Vagina (tissue), 2 donors: ENCODE measurements at regions not wholly inside any gene's neighbourhood (a gene's known extent, or its start where the extent isn't known, plus 50 kb on each side); places are given as distances from the start of the nearest gene placed in this dataset.

ENCODE experiments used
- POLR2A ChIP-seq, 2 donors: fragments of 450-650 bp; IDR thresholded peaks; one replicate each; pipeline ENCODE4 v1.6.1; 2017; ENCODE audit warnings: antibody characterized with exemption in 2 of 2, mild to moderate bottlenecking in 2 of 2, moderate library complexity in 2 of 2
- TF ChIP-seq, protein P1 (sequence below), 3 experiments: fragments of 450-650 bp in 2 of 3; fragments of 200-600 bp in 1 of 3; sonication (generic) in 1 of 3; IDR thresholded peaks; one replicate each; pipeline ENCODE4 v1.5.1; 2017 to 2019; ENCODE audit warnings: antibody characterized with exemption in 3 of 3, mild to moderate bottlenecking in 2 of 3, moderate library complexity in 2 of 3

DNA sequence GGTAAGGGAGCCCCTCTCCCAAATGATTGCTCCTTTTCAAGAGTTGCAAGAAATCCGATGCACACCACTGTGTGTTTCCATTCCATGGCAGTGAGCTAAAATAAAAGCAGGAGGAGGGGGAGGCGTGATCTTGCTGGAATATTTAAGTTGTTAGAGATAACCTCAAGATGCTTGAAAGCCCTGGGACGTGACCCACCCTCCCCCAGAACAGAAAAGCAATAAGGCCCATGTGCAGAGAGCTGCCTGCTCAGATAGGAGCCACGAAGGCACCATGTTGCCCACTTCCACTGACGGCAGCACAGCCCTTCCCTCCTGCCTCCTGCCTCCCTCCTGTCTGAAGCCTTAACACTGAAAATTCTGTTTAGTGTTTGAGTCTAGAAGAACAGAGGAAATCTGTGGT lies 432.6 kb upstream of the CDH4 start:
- TF ChIP-seq, protein P1, sequence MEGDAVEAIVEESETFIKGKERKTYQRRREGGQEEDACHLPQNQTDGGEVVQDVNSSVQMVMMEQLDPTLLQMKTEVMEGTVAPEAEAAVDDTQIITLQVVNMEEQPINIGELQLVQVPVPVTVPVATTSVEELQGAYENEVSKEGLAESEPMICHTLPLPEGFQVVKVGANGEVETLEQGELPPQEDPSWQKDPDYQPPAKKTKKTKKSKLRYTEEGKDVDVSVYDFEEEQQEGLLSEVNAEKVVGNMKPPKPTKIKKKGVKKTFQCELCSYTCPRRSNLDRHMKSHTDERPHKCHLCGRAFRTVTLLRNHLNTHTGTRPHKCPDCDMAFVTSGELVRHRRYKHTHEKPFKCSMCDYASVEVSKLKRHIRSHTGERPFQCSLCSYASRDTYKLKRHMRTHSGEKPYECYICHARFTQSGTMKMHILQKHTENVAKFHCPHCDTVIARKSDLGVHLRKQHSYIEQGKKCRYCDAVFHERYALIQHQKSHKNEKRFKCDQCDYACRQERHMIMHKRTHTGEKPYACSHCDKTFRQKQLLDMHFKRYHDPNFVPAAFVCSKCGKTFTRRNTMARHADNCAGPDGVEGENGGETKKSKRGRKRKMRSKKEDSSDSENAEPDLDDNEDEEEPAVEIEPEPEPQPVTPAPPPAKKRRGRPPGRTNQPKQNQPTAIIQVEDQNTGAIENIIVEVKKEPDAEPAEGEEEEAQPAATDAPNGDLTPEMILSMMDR (IDR thresholded peaks at IDR 0.05) = no peak
- no peak for TF ChIP-seq POLR2A (IDR thresholded peaks at IDR 0.05)
